ENCODE measurements at regions not wholly inside any gene's neighbourhood (a gene's known extent, or its start where the extent isn't known, plus 50 kb on each side); places are given as distances from the start of the nearest gene placed in this dataset.

DNA sequence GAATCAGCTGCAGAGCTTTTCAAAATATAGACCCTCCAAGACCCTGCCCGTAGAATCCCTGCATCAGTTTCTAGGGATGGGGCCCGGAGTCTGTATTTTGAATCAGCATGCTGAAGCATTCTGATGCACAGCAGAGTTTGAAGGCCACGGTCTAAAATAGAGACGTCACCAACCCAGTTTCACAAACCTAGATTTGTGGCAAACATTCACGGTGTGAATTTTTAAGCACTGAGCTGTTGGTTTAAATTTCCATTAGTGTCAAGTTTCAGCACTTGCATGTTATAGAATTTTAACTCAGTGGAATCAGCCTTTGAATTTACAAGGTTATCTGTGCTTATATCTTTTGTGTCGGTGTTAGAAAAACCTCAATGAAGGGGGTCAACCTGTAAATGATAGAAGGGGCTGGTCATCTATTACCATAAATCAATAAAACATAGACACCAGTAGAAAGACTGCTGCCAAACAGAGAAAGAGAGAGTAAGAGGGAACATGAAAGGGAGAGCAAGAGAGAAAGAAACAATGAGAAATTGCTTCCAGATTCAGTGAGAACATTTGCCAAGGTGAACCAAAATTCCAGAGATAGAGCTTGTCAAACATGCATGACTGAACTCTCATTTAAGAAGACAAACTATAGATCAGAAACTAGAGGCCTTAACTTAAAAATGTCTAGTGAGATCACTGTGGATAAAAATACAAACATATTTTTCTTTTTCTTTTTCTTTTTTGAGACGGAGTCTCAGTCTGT is 414.9 kb downstream of the ZSWIM6 start:
- TF ChIP-seq, protein P1, sequence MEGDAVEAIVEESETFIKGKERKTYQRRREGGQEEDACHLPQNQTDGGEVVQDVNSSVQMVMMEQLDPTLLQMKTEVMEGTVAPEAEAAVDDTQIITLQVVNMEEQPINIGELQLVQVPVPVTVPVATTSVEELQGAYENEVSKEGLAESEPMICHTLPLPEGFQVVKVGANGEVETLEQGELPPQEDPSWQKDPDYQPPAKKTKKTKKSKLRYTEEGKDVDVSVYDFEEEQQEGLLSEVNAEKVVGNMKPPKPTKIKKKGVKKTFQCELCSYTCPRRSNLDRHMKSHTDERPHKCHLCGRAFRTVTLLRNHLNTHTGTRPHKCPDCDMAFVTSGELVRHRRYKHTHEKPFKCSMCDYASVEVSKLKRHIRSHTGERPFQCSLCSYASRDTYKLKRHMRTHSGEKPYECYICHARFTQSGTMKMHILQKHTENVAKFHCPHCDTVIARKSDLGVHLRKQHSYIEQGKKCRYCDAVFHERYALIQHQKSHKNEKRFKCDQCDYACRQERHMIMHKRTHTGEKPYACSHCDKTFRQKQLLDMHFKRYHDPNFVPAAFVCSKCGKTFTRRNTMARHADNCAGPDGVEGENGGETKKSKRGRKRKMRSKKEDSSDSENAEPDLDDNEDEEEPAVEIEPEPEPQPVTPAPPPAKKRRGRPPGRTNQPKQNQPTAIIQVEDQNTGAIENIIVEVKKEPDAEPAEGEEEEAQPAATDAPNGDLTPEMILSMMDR (IDR thresholded peaks at IDR 0.05; ENCODE audit: low read depth, low read length): no peak
- TF ChIP-seq EZH2phosphoT487 (IDR thresholded peaks at IDR 0.05; ENCODE audit: low read depth): no peak

Data from OCI-LY3 (cell line).